ENCODE measurements at regions not wholly inside any gene's neighbourhood (a gene's known extent, or its start where the extent isn't known, plus 50 kb on each side); places are given as distances from the start of the nearest gene placed in this dataset.
"Not testable (repeated sequence)": the region's sequence is repeated elsewhere in the genome, so short reads cannot be mapped to it uniquely, and the experiment has no call there.

DNA sequence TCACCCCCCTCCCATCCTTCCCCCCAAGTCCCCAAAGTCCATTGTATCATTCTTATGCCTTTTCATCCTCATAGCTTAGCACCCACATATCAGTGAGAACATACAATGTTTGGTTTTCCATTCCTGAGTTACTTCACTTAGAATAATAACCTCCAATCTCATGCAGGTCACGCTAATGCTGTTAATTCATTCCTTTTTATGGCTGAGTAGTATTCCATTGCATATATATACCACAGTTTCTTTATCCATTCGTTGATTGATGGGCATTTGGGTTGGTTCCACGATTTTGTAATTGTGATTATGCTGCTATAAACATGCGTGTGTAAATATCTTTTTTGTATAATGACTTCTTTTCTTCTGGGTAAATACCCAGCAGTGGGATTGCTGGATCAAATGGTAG is 621.9 kb upstream of the NRP1 start:
- not testable (repeated sequence) for DNase-seq; H3K4me3 Mint-ChIP-seq; H3K36me3 Mint-ChIP-seq (ENCODE audit: insufficient read depth); ATAC-seq; H3K4me1 Mint-ChIP-seq (ENCODE audit: low read depth); H3K27me3 Mint-ChIP-seq (ENCODE audit: low read depth)
- H3K9me3 Mint-ChIP-seq = peaks cover 15% of the 10 kb centered on the region

GRCh38 chr10:33955676-33956075 is 621.2 kb upstream of the NRP1 start:
- no peak for ATAC-seq
- no peak for DNase-seq
- Mint-ChIP-seq H3K4me3 (no peak overlapping the region), H3K27me3 (ENCODE audit: low read depth) (no peaks in the 10 kb centered on the region), H3K36me3 (ENCODE audit: insufficient read depth) (no peaks in the 10 kb centered on the region), H3K4me1 (ENCODE audit: low read depth) (no peaks in the 10 kb centered on the region), H3K9me3 (peaks cover 15% of the 10 kb centered on the region)

GRCh38 chr10:33952692-33953360 is 618.4 kb upstream of the NRP1 start:
- no peaks in the 10 kb centered on the region for H3K4me1 Mint-ChIP-seq (ENCODE audit: low read depth)

GRCh38 chr10:33950206-33950605 is 615.7 kb upstream of the NRP1 start:
- Mint-ChIP-seq H3K36me3 (ENCODE audit: insufficient read depth) (no peaks in the 10 kb centered on the region), H3K9me3 (no peaks in the 10 kb centered on the region), H3K4me3 (no peak overlapping the region), H3K27me3 (ENCODE audit: low read depth) (no peaks in the 10 kb centered on the region), H3K4me1 (ENCODE audit: low read depth) (no peaks in the 10 kb centered on the region)
- ATAC-seq (no peak), DNase-seq (no peak)

More at GRCh38 chr10:33952692-33953360, 618.4 kb upstream of the NRP1 start:
- Mint-ChIP-seq H3K27me3 (ENCODE audit: low read depth) (no peaks in the 10 kb centered on the region), H3K9me3 (peaks cover 15% of the 10 kb centered on the region), H3K4me3 (no peak overlapping the region), H3K36me3 (ENCODE audit: insufficient read depth) (no peaks in the 10 kb centered on the region)
- no peak for DNase-seq
- ATAC-seq = no peak

- no peaks in the 10 kb centered on the region for H3K27me3 Mint-ChIP-seq (ENCODE audit: low read depth)
Measured at GRCh38 chr10:33947544-33947943, 613.1 kb upstream of the NRP1 start.

DNA sequence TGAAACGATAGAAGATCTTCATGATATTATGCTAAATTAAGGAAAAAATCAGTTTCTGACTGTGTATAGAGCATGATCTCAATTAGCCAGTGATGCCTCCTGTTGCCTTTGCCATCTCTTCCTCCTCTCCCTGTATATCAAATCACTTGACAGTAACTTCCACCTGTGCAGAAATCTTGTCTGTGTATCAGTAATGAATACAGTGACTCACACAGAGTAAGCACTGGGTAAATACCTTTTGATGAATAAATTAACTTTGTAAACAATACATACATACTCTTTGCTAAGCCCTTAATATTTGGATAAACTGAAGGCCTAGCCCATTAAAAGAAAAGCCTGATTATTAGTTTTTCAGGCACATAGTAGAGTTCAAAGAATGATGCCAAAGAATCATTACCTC is 610.6 kb upstream of the NRP1 start:
- Mint-ChIP-seq H3K36me3 (ENCODE audit: insufficient read depth) (no peaks in the 10 kb centered on the region), H3K9me3 (no peaks in the 10 kb centered on the region), H3K4me1 (ENCODE audit: low read depth) (no peaks in the 10 kb centered on the region), H3K4me3 (no peak overlapping the region), H3K27me3 (ENCODE audit: low read depth) (peaks cover under 1% of the 10 kb centered on the region)
- no peak for DNase-seq
- ATAC-seq = no peak

More at GRCh38 chr10:33947544-33947943, 613.1 kb upstream of the NRP1 start:
- Mint-ChIP-seq H3K9me3 (no peaks in the 10 kb centered on the region), H3K4me3 (no peak overlapping the region), H3K36me3 (ENCODE audit: insufficient read depth) (no peaks in the 10 kb centered on the region), H3K4me1 (ENCODE audit: low read depth) (no peaks in the 10 kb centered on the region)
- ATAC-seq (no peak), DNase-seq (no peak)

- no peak for DNase-seq
- no peaks in the 10 kb centered on the region for H3K36me3 Mint-ChIP-seq (ENCODE audit: insufficient read depth)
- no peaks in the 10 kb centered on the region for H3K9me3 Mint-ChIP-seq
- H3K4me1 Mint-ChIP-seq (ENCODE audit: low read depth) = no peaks in the 10 kb centered on the region
- no peak for ATAC-seq
- H3K27me3 Mint-ChIP-seq (ENCODE audit: low read depth) = peaks cover 8% of the 10 kb centered on the region
- no peak overlapping the region for H3K4me3 Mint-ChIP-seq
Measured at GRCh38 chr10:33942508-33942907, 608.0 kb upstream of the NRP1 start.

- ATAC-seq (no peak), DNase-seq (no peak)
- Mint-ChIP-seq H3K4me3 (no peak overlapping the region), H3K27me3 (ENCODE audit: low read depth) (peaks cover 8% of the 10 kb centered on the region), H3K36me3 (ENCODE audit: insufficient read depth) (no peaks in the 10 kb centered on the region), H3K9me3 (no peaks in the 10 kb centered on the region), H3K4me1 (ENCODE audit: low read depth) (no peaks in the 10 kb centered on the region)
Measured at GRCh38 chr10:33939892-33940291, 605.4 kb upstream of the NRP1 start.

DNA sequence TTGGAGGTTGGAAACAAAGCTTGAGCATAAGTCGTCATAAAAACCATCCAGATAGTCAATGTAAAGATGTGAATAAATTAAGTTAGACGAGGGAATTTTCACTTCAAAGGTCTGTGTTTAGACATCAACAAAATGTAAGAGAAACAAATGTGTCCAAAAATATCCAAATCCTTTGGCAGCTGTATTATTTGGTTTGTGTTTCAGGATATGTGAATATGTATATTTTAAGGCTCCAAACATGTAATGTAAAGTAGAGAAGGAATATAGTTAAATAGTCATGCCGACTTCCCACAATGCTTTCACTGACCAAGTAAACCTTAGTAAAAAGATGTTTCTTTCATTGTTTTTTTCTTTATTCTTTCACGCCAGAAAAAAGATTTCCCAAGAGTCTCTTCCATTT is 604.9 kb upstream of the NRP1 start:
- no peak for ATAC-seq
- H3K36me3 Mint-ChIP-seq (ENCODE audit: insufficient read depth) = no peaks in the 10 kb centered on the region
- peaks cover 8% of the 10 kb centered on the region for H3K27me3 Mint-ChIP-seq (ENCODE audit: low read depth)

DNA sequence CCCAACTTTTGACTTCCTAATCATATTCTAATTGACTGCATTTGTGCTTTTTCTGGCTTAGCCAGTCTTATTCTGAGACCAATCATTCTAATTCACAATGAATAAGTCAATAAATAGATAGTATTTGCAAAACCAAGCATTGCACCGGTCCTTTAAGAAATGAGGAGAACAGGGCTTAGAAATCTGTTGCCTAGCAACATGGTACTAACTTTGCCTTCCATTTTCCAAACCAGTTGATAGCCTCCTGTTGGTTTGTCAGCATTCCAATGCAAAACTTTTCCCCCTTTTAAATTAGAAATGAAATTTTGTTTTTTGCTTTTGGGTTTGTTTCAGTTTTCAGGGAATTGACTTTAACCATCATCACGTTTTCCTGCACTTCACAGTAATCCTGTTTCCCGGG is 603.5 kb upstream of the NRP1 start:
- H3K4me1 Mint-ChIP-seq (ENCODE audit: low read depth) = no peaks in the 10 kb centered on the region
- H3K27me3 Mint-ChIP-seq (ENCODE audit: low read depth) = peaks cover 14% of the 10 kb centered on the region
- DNase-seq (no peak), ATAC-seq (no peak)
- no peaks in the 10 kb centered on the region for H3K36me3 Mint-ChIP-seq (ENCODE audit: insufficient read depth)
- H3K4me3 Mint-ChIP-seq = no peak overlapping the region
- no peaks in the 10 kb centered on the region for H3K9me3 Mint-ChIP-seq

More for the DNA sequence above, 604.9 kb upstream of the NRP1 start:
- DNase-seq = no peak
- Mint-ChIP-seq H3K4me1 (ENCODE audit: low read depth) (no peaks in the 10 kb centered on the region), H3K4me3 (no peak overlapping the region), H3K9me3 (no peaks in the 10 kb centered on the region)

GRCh38 chr10:33937036-33937730 is 602.7 kb upstream of the NRP1 start:
- H3K4me3 Mint-ChIP-seq = no peak overlapping the region
- ATAC-seq (no peak), DNase-seq (no peak)
- no peaks in the 10 kb centered on the region for H3K9me3 Mint-ChIP-seq
- H3K36me3 Mint-ChIP-seq (ENCODE audit: insufficient read depth) = no peaks in the 10 kb centered on the region
- H3K27me3 Mint-ChIP-seq (ENCODE audit: low read depth) = peaks cover 17% of the 10 kb centered on the region
- no peaks in the 10 kb centered on the region for H3K4me1 Mint-ChIP-seq (ENCODE audit: low read depth)

GRCh38 chr10:33935350-33935749 is 600.9 kb upstream of the NRP1 start:
- Mint-ChIP-seq H3K4me3 (no peak overlapping the region), H3K27me3 (ENCODE audit: low read depth) (peaks cover 22% of the 10 kb centered on the region), H3K36me3 (ENCODE audit: insufficient read depth) (no peaks in the 10 kb centered on the region), H3K4me1 (ENCODE audit: low read depth) (no peaks in the 10 kb centered on the region), H3K9me3 (no peaks in the 10 kb centered on the region)
- no peak for DNase-seq
- ATAC-seq = no peak

GRCh38 chr10:33930079-33930478 is 595.6 kb upstream of the NRP1 start:
- no peaks in the 10 kb centered on the region for H3K9me3 Mint-ChIP-seq
- no peak for DNase-seq
- no peak for ATAC-seq
- H3K36me3 Mint-ChIP-seq (ENCODE audit: insufficient read depth) = no peaks in the 10 kb centered on the region
- no peak overlapping the region for H3K4me3 Mint-ChIP-seq
- no peaks in the 10 kb centered on the region for H3K4me1 Mint-ChIP-seq (ENCODE audit: low read depth)
- peaks cover 16% of the 10 kb centered on the region for H3K27me3 Mint-ChIP-seq (ENCODE audit: low read depth)

DNA sequence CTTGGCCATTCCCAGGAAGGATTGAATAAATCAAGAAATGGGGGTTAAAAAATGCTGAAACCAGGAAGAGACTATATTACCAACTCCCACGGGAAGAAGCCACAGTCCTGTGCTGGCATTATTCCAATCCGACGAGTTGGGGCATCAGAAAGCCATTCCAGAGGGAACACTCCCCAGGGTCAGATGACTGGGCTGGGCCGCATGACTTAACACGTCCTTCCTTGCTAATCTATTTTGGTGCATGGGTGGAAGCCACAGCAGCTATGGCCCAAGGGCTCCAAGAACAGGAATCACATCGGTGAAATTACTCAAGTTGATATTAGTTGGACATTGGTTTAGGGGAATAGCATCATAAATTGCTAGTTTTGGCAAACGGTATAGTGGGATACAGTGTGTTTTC is 592.9 kb upstream of the NRP1 start:
- no peak for ATAC-seq
- Mint-ChIP-seq H3K36me3 (ENCODE audit: insufficient read depth) (no peaks in the 10 kb centered on the region), H3K9me3 (no peaks in the 10 kb centered on the region), H3K4me1 (ENCODE audit: low read depth) (no peaks in the 10 kb centered on the region), H3K4me3 (no peak overlapping the region), H3K27me3 (ENCODE audit: low read depth) (peaks cover 7% of the 10 kb centered on the region)
- no peak for DNase-seq

GRCh38 chr10:33921970-33922605 is 587.6 kb upstream of the NRP1 start:
- peaks cover 6% of the 10 kb centered on the region for H3K27me3 Mint-ChIP-seq (ENCODE audit: low read depth)
- ATAC-seq = peak in 1 of 2 donors; percentile 77
- DNase-seq = no peak
- no peaks in the 10 kb centered on the region for H3K9me3 Mint-ChIP-seq
- H3K36me3 Mint-ChIP-seq (ENCODE audit: insufficient read depth) = no peaks in the 10 kb centered on the region
- no peaks in the 10 kb centered on the region for H3K4me1 Mint-ChIP-seq (ENCODE audit: low read depth)
- no peak overlapping the region for H3K4me3 Mint-ChIP-seq

All from activated T-cell treated with anti-CD3 and anti-CD28 coated beads, Interleukin-2, amount 50 U/mL, for 4 hours (primary cell).